Dendritic cell treated with granulocyte-macrophage colony-stimulating factor and Interleukin-4, amounts not matched to agents 40 ng/mL and 50 ng/mL, for 4 days (primary cell): ENCODE measurements at regions not wholly inside any gene's neighbourhood (a gene's known extent, or its start where the extent isn't known, plus 50 kb on each side); places are given as distances from the start of the nearest gene placed in this dataset.
"Not testable (repeated sequence)": the region's sequence is repeated elsewhere in the genome, so short reads cannot be mapped to it uniquely, and the experiment has no call there.

ENCODE experiments used
- H3K27ac Mint-ChIP-seq: one replicate; pipeline ENCODE4 v1.8.0; 2022; ENCODE audit warnings: mild to moderate bottlenecking, mixed read lengths
- H3K27me3 Mint-ChIP-seq: one replicate; pipeline ENCODE4 v1.8.0; 2022; ENCODE audit warnings: mild to moderate bottlenecking, mixed read lengths
- H3K36me3 Mint-ChIP-seq: one replicate; pipeline ENCODE4 v1.8.0; 2022; ENCODE audit warnings: low read depth, mixed read lengths
- H3K4me1 Mint-ChIP-seq: one replicate; pipeline ENCODE4 v1.8.0; 2022; ENCODE audit warnings: low read depth, mixed read lengths
- H3K4me3 Mint-ChIP-seq: one replicate; pipeline ENCODE4 v1.8.0; 2022; ENCODE audit warnings: mild to moderate bottlenecking, moderate library complexity, mixed read lengths
- H3K9me3 Mint-ChIP-seq: one replicate; pipeline ENCODE4 v1.8.0; 2022; ENCODE audit warnings: mixed read lengths
- intact Hi-C: fragments of 100-400 bp; cut with micrococcal nuclease; formaldehyde crosslinking; loops from one replicate; pipeline ENCODE4 v1.15.0; 2022

DNA sequence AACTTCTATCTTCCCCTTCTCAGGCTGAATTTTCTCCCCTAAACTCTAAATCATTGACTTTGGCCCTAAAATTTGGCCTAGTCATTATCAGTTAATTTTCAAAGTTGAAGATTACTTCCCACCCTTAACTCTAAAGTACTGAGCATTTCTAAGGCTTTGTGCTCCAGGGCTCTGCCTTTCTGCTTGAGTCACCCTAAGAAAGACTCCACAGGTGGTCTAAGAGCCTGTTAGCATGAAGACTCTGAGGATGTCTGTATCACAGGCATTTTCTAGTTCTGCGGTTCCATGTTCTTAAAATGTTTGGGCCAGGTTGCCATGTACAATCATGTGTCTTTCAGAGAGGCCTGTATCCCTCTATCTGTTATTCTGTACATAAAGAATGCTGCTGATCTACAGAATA lies 808.1 kb upstream of the MANEA start:
- Mint-ChIP-seq H3K4me1 (no peaks in the 10 kb centered on the region), H3K36me3 (no peaks in the 10 kb centered on the region), H3K27me3 (no peaks in the 10 kb centered on the region), H3K4me3 (no peak overlapping the region), H3K9me3 (no peaks in the 10 kb centered on the region), H3K27ac (no peak overlapping the region)
- intact Hi-C loops = no loop called here

DNA sequence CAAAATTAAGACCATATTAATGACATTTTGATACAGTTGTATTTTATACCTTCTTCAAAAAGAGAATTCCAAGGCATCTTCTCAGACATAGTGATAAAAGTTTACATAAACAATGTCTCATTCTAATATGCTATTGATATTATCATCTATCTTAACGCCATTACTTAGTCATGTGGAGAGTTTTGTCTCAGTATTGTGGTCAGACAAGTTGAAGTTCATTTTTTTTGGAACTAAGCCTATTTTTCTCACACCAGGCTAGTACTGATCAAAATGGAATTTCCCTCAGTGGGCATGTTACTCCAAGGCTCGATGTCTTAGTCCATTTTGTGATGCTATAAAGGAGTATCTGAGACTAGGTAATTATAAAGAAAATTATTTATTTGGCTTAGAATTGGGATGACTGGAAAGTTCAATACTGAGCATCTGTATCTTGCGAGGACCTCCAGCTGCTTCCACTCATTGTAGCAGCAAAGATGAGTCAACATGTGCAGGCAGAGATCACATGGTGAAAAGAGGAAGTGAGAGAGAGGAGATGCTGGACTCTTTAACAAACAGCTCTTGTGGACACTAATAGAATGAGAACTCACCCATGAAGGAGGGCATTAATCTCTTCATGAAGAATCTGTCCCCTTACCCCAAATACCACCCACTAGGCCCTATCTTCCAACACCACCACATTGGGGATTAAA lies 825.5 kb upstream of the MANEA start:
- Mint-ChIP-seq H3K27me3 (no peaks in the 10 kb centered on the region), H3K4me1 (no peaks in the 10 kb centered on the region), H3K27ac (no peak overlapping the region), H3K4me3 (no peak overlapping the region), H3K36me3 (no peaks in the 10 kb centered on the region), H3K9me3 (peaks cover 15% of the 10 kb centered on the region)
- intact Hi-C loops = no loop called here

DNA sequence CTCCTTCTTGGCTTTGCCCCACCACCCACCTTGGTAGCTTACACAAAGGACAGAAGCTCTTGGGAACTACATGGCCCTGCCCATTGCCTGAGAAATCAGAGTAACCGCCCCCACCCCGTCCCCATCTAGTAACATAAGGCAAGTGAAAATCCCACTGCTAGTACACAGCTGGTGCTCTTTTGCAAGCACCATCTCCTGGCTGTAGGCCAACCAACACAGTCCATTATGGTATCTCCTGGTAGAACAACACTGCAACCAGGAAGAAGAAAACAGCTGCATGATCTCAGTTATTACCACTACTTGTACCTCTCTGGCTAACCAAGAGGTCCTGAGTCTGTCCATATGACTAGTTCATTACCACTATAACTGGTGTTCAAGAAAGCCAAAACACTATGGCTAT lies 841.1 kb upstream of the MANEA start:
- no peak overlapping the region for H3K4me3 Mint-ChIP-seq
- H3K27me3 Mint-ChIP-seq = no peaks in the 10 kb centered on the region
- peaks cover 8% of the 10 kb centered on the region for H3K9me3 Mint-ChIP-seq
- no peaks in the 10 kb centered on the region for H3K4me1 Mint-ChIP-seq
- no peak overlapping the region for H3K27ac Mint-ChIP-seq
- intact Hi-C loops = no loop called here
- H3K36me3 Mint-ChIP-seq = no peaks in the 10 kb centered on the region

GRCh38 chr6:94735270-94735669 lies 842.1 kb upstream of the MANEA start:
- intact Hi-C loops = no loop called here
- Mint-ChIP-seq H3K4me3 (no peak overlapping the region), H3K9me3 (peaks cover 8% of the 10 kb centered on the region), H3K27me3 (no peaks in the 10 kb centered on the region), H3K36me3 (no peaks in the 10 kb centered on the region), H3K4me1 (no peaks in the 10 kb centered on the region), H3K27ac (no peak overlapping the region)

DNA sequence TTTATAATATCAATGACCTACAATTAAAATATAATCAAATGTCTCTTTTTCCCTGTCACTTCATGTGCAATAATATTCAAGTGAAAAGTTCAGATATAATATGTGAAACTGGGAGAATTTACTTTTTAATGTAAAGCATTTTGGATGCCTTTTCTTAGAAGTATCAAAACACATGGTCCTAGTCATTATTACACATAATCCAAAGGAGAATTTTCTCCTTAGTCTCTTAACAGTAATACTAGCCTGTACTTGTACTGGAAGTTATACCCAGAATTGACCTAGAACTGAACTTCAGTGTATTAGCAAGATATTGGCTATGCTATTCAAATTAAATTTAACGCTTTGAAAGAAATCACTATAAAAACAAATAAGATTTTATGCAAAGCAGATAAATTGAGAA lies 842.6 kb upstream of the MANEA start:
- H3K4me3 Mint-ChIP-seq = no peak overlapping the region
- H3K27me3 Mint-ChIP-seq = no peaks in the 10 kb centered on the region
- H3K4me1 Mint-ChIP-seq = no peaks in the 10 kb centered on the region
- no peaks in the 10 kb centered on the region for H3K36me3 Mint-ChIP-seq
- H3K27ac Mint-ChIP-seq = no peak overlapping the region
- peaks cover 8% of the 10 kb centered on the region for H3K9me3 Mint-ChIP-seq
- intact Hi-C loops = no loop called here

DNA sequence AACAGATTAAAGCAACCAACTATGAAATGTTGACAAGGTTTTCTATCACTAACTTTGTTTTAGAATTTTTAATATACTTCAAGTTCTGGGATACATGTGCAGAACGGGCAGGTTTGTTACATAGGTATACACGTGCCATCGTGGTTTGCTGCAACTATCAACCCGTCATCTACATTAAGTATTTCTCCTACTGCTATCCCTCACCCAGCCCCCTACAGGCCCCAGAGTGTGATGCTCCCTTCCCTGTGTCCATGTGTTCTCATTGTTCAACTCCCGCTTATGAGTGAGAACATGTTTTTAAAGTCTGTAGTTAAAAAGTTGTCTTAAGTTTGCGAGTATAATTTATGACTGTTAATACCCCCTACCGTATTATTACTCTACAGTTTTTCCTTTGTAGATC lies 844.3 kb upstream of the MANEA start:
- Mint-ChIP-seq H3K27ac (no peak overlapping the region), H3K36me3 (no peaks in the 10 kb centered on the region), H3K4me3 (no peak overlapping the region), H3K9me3 (peaks cover 17% of the 10 kb centered on the region), H3K27me3 (no peaks in the 10 kb centered on the region), H3K4me1 (no peaks in the 10 kb centered on the region)
- intact Hi-C loops = no loop called here

GRCh38 chr6:94727710-94728109 lies 849.6 kb upstream of the MANEA start:
- H3K4me1 Mint-ChIP-seq = no peaks in the 10 kb centered on the region
- intact Hi-C loops = no loop called here
- H3K9me3 Mint-ChIP-seq = peaks cover 25% of the 10 kb centered on the region
- H3K36me3 Mint-ChIP-seq = no peaks in the 10 kb centered on the region
- H3K27me3 Mint-ChIP-seq = no peaks in the 10 kb centered on the region
- H3K27ac Mint-ChIP-seq = no peak overlapping the region
- no peak overlapping the region for H3K4me3 Mint-ChIP-seq

DNA sequence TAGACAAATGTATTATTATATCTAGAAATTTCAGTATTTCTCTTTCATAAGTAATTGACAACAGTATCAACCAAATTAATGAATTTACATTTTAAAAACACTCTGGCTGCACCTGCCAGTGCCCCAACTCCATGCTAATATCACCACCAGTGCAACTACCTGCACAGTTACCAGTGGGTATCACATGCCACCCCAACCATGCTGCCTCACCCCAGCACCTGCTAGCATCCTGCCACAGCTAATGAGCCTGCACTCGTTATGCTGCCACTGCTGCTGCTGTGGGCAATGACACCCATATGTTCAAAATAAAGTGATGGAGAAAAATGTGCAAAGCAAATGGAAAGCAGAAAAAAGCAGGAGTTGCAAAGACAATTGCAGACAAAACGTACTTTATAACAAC lies 855.9 kb upstream of the MANEA start:
- intact Hi-C loops = no loop called here
- peaks cover 9% of the 10 kb centered on the region for H3K9me3 Mint-ChIP-seq
- H3K27me3 Mint-ChIP-seq = no peaks in the 10 kb centered on the region
- no peaks in the 10 kb centered on the region for H3K4me1 Mint-ChIP-seq
- H3K36me3 Mint-ChIP-seq = no peaks in the 10 kb centered on the region
- H3K27ac Mint-ChIP-seq = no peak overlapping the region
- H3K4me3 Mint-ChIP-seq = no peak overlapping the region

DNA sequence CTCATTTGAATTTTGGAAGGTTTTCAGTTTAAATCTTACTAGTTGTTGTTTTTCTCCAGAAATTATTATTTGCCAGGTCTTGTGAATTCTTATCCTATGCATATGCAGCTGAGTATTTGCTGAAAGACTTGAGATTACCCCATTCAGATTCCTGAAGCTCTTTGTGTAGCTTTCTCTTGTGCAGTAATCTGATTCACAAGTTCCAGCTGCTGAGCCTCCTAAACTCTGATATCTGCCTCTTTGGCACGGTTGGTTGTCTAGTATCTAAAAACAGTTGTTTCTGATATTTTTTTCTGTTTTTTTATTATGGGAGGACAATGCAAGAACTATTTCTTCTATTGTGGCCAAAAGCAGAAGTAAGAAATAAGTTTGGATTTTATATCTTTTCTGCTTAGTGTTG lies 863.9 kb upstream of the MANEA start:
- Mint-ChIP-seq H3K9me3 (no peaks in the 10 kb centered on the region), H3K4me3 (no peak overlapping the region), H3K27ac (no peak overlapping the region), H3K36me3 (no peaks in the 10 kb centered on the region), H3K4me1 (no peaks in the 10 kb centered on the region), H3K27me3 (no peaks in the 10 kb centered on the region)
- intact Hi-C loops = no loop called here

- H3K9me3 Mint-ChIP-seq = no peaks in the 10 kb centered on the region
- no peaks in the 10 kb centered on the region for H3K4me1 Mint-ChIP-seq
- H3K27ac Mint-ChIP-seq = no peak overlapping the region
- no peaks in the 10 kb centered on the region for H3K27me3 Mint-ChIP-seq
- no peak overlapping the region for H3K4me3 Mint-ChIP-seq
- no peaks in the 10 kb centered on the region for H3K36me3 Mint-ChIP-seq
- intact Hi-C loops = no loop called here
Observed at GRCh38 chr6:94698773-94699172, 878.6 kb upstream of the MANEA start.

DNA sequence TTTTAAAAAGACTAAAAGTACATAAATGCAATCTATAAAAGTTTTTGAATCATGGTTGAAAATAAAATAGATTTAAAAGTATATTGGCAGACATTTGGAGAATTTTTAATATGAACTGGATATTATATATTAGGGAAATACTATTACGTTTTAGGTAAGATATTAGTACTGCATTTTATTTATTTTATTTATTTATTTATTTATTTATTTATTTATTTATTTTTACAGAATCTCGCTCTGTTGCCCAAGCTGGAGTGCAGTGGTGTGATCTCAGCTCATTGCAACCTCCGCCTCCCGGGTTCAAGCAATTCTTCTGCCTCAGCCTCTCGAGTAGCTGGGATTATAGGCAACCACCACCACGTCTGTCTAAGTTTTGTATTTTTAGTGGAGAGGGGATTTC lies 890.1 kb upstream of the MANEA start:
- H3K27me3 Mint-ChIP-seq, H3K36me3 Mint-ChIP-seq, H3K27ac Mint-ChIP-seq, H3K4me1 Mint-ChIP-seq, H3K9me3 Mint-ChIP-seq, H3K4me3 Mint-ChIP-seq, intact Hi-C loops: not testable (repeated sequence)

DNA sequence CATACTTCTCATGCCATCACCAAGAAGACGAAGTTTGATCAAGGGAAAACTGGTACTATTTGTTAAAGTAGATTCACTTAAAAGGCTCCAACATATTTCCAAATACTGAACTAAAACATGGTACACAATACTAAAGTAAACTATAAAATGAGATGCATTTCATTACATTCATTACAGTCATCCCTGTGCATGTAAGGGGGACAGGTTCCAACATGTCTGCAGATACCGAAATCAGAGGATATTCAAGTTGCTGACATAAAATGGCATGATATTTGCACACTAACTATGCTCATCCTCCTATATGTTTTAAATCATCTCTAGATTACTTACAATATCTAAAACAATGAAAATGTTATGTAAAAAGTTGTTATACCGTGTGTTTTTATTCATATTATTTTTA lies 893.9 kb upstream of the MANEA start:
- Mint-ChIP-seq H3K4me1 (no peaks in the 10 kb centered on the region), H3K27ac (no peak overlapping the region), H3K4me3 (no peak overlapping the region), H3K9me3 (no peaks in the 10 kb centered on the region), H3K27me3 (no peaks in the 10 kb centered on the region), H3K36me3 (no peaks in the 10 kb centered on the region)
- intact Hi-C loops = no loop called here

GRCh38 chr6:94680669-94681212 lies 896.6 kb upstream of the MANEA start:
- no peaks in the 10 kb centered on the region for H3K27me3 Mint-ChIP-seq

DNA sequence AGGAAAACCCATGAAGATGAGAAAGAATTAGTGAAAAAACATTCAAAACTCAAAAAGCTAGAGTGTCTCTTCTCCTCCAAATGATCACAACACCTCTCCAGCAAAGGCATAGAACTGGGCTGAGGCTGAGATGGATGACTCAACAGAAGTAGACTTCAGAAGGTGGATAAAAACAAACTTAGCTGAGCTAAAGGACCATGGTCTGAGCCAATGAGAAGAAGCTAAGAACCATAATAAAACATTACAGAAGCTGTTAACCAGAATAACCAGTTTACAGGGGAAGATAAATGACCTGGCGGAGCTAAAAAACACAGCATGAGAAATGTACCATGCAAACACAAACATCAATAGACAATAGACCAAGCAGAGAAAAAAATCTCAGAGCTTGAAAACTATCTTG lies 904.1 kb upstream of the MANEA start:
- H3K27me3 Mint-ChIP-seq = no peaks in the 10 kb centered on the region
- no peaks in the 10 kb centered on the region for H3K4me1 Mint-ChIP-seq
- H3K9me3 Mint-ChIP-seq = peaks cover 39% of the 10 kb centered on the region
- no peak overlapping the region for H3K4me3 Mint-ChIP-seq
- H3K36me3 Mint-ChIP-seq = no peaks in the 10 kb centered on the region
- intact Hi-C loops = no loop called here
- no peak overlapping the region for H3K27ac Mint-ChIP-seq

More at GRCh38 chr6:94680669-94681212, 896.6 kb upstream of the MANEA start:
- Mint-ChIP-seq H3K27ac (no peak overlapping the region), H3K36me3 (no peaks in the 10 kb centered on the region), H3K9me3 (no peaks in the 10 kb centered on the region), H3K4me1 (no peaks in the 10 kb centered on the region), H3K4me3 (no peak overlapping the region)
- intact Hi-C loops = no loop called here

- Mint-ChIP-seq H3K4me1 (no peaks in the 10 kb centered on the region), H3K4me3 (no peak overlapping the region), H3K36me3 (no peaks in the 10 kb centered on the region), H3K27ac (no peak overlapping the region), H3K27me3 (no peaks in the 10 kb centered on the region), H3K9me3 (peaks cover 38% of the 10 kb centered on the region)
- intact Hi-C loops = no loop called here
Observed at GRCh38 chr6:94670017-94670416, 907.3 kb upstream of the MANEA start.
